SK-N-SH (cell line): ENCODE measurements at regions not wholly inside any gene's neighbourhood (a gene's known extent, or its start where the extent isn't known, plus 50 kb on each side); places are given as distances from the start of the nearest gene placed in this dataset.
A peak's percentile ranks its signal among the peaks of the same experiment; 100 is the strongest.

Source experiments
- EP300 ChIP-seq, 2 experiments: IDR thresholded peaks; 2 replicates each; pipeline versions ENCODE4 v1.4.0 to v1.6.1; 2012; ENCODE audit warnings: borderline replicate concordance in 1 of 2, low read depth in 1 of 2, low read length in 1 of 2
- POLR2AphosphoS5 ChIP-seq: IDR thresholded peaks from 2 replicates; pipeline ENCODE4 v1.6.1; 2012; ENCODE audit warnings: low read depth, low read length
- TCF12 ChIP-seq: IDR thresholded peaks from 2 replicates; pipeline ENCODE4 v1.4.0; 2012
- TF ChIP-seq, protein P1 (sequence below): fragments of 200-600 bp; sonication (generic); IDR thresholded peaks from 2 replicates; pipeline ENCODE4 v1.6.1; 2017; ENCODE audit warnings: antibody characterized with exemption, mild to moderate bottlenecking, moderate library complexity

DNA sequence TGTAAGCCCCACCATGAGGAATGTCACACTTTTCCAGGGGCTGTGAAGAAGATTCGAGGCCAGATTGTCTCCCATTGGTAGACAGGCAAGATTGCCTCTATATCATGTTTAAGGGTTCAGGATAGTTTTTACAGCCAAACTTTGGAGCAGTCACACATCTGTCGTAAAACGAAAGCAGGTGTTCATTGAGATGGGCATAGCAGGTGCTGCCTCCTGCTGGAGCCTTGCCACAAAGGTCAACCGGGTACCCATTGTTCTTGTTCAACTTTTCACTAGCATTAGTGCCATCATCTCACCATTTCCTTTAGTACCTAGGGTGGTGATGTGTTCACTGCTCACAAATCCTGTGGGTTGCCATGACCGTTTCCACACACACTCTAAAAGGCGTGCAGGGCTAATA is 198.3 kb downstream of the HTR1B start:
- TF ChIP-seq TCF12: no peak
- TF ChIP-seq EP300 (IDR thresholded peaks at IDR 0.05; ENCODE audit: borderline replicate concordance in 1 of 2, low read depth in 1 of 2, low read length in 1 of 2): no peak
- TF ChIP-seq POLR2AphosphoS5: no peak
- TF ChIP-seq, protein P1, sequence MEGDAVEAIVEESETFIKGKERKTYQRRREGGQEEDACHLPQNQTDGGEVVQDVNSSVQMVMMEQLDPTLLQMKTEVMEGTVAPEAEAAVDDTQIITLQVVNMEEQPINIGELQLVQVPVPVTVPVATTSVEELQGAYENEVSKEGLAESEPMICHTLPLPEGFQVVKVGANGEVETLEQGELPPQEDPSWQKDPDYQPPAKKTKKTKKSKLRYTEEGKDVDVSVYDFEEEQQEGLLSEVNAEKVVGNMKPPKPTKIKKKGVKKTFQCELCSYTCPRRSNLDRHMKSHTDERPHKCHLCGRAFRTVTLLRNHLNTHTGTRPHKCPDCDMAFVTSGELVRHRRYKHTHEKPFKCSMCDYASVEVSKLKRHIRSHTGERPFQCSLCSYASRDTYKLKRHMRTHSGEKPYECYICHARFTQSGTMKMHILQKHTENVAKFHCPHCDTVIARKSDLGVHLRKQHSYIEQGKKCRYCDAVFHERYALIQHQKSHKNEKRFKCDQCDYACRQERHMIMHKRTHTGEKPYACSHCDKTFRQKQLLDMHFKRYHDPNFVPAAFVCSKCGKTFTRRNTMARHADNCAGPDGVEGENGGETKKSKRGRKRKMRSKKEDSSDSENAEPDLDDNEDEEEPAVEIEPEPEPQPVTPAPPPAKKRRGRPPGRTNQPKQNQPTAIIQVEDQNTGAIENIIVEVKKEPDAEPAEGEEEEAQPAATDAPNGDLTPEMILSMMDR: peak; percentile 21
